ENCODE measurements at regions not wholly inside any gene's neighbourhood (a gene's known extent, or its start where the extent isn't known, plus 50 kb on each side); places are given as distances from the start of the nearest gene placed in this dataset.

GRCh38 chr2:29974086-29974485 is 52.7 kb upstream of the ALK start:
- no peaks in the 10 kb centered on the region for H3K36me3 ChIP-seq (ENCODE audit: low read depth)
- TF ChIP-seq CTCF (IDR thresholded peaks at IDR 0.05): no peak
- ATAC-seq: no peak
- no peak overlapping the region for H3K4me3 ChIP-seq
- no peaks in the 10 kb centered on the region for H3K9me3 ChIP-seq
- DNase-seq: no peak
- intact Hi-C loops (cut with DNase I, micrococcal nuclease): no loop called here
- no peaks in the 10 kb centered on the region for H3K4me1 ChIP-seq (ENCODE audit: low read depth)

- TF ChIP-seq CTCF (IDR thresholded peaks at IDR 0.05): no peak
- Histone ChIP-seq H3K4me3 (no peak overlapping the region), H3K4me1 (ENCODE audit: low read depth) (no peaks in the 10 kb centered on the region), H3K36me3 (ENCODE audit: low read depth) (no peaks in the 10 kb centered on the region), H3K9me3 (no peaks in the 10 kb centered on the region)
- intact Hi-C loops (cut with DNase I, micrococcal nuclease): no loop called here
- no peak for ATAC-seq
- no peak for DNase-seq
These were observed 55.9 kb upstream of the ALK start for GRCh38 chr2:29977284-29977683.

GRCh38 chr2:29981402-29981801 is 60.0 kb upstream of the ALK start:
- no peak overlapping the region for H3K4me3 ChIP-seq
- H3K36me3 ChIP-seq (ENCODE audit: low read depth): no peaks in the 10 kb centered on the region
- TF ChIP-seq CTCF (IDR thresholded peaks at IDR 0.05): no peak
- no peaks in the 10 kb centered on the region for H3K4me1 ChIP-seq (ENCODE audit: low read depth)
- H3K9me3 ChIP-seq: no peaks in the 10 kb centered on the region
- DNase-seq: no peak
- no peak for ATAC-seq
- intact Hi-C loops (cut with DNase I, micrococcal nuclease): no loop called here

- Histone ChIP-seq H3K36me3 (ENCODE audit: low read depth) (no peaks in the 10 kb centered on the region), H3K9me3 (no peaks in the 10 kb centered on the region), H3K4me1 (ENCODE audit: low read depth) (no peaks in the 10 kb centered on the region), H3K4me3 (no peak overlapping the region)
- TF ChIP-seq CTCF (IDR thresholded peaks at IDR 0.05): no peak
- intact Hi-C loops (cut with DNase I, micrococcal nuclease): no loop called here
- DNase-seq (no peak), ATAC-seq (no peak)
These were observed 61.9 kb upstream of the ALK start for GRCh38 chr2:29983308-29983707.

GRCh38 chr2:29987146-29987545 is 65.8 kb upstream of the ALK start:
- ATAC-seq: no peak
- no peak for TF ChIP-seq CTCF (IDR thresholded peaks at IDR 0.05)

GRCh38 chr2:29990129-29990528 is 68.7 kb upstream of the ALK start:
- ATAC-seq (no peak), DNase-seq (no peak)
- no peak overlapping the region for H3K4me3 ChIP-seq
- H3K36me3 ChIP-seq (ENCODE audit: low read depth): no peaks in the 10 kb centered on the region
- H3K4me1 ChIP-seq (ENCODE audit: low read depth): no peaks in the 10 kb centered on the region
- intact Hi-C loops (cut with DNase I, micrococcal nuclease): no loop called here
- TF ChIP-seq CTCF (IDR thresholded peaks at IDR 0.05): no peak
- no peaks in the 10 kb centered on the region for H3K9me3 ChIP-seq

More at GRCh38 chr2:29987146-29987545, 65.8 kb upstream of the ALK start:
- Histone ChIP-seq H3K4me3 (no peak overlapping the region), H3K4me1 (ENCODE audit: low read depth) (no peaks in the 10 kb centered on the region), H3K36me3 (ENCODE audit: low read depth) (no peaks in the 10 kb centered on the region), H3K9me3 (no peaks in the 10 kb centered on the region)
- intact Hi-C loops (cut with DNase I, micrococcal nuclease): no loop called here
- DNase-seq: no peak

All from mucosa of descending colon (tissue), 3 donors.